A673 (cell line): ENCODE measurements at regions not wholly inside any gene's neighbourhood (a gene's known extent, or its start where the extent isn't known, plus 50 kb on each side); places are given as distances from the start of the nearest gene placed in this dataset.

Source experiments
- BruUV-seq: library from RNA; stranded (reverse); fragments of 400-500 nt; replicated peaks from 2 replicates; lab custom pipeline; 2021; lab: Mats Ljungman, UMichigan
- CTCF ChIA-PET: fragments of 300-600 bp; sonication (Branson Sonifier 250); formaldehyde crosslinking; loops from one replicate; lab custom pipeline; 2022; ENCODE audit warnings: antibody characterized with exemption; lab: Charles Lee
- POLR2A ChIA-PET: fragments of 300-600 bp; sonication (Branson Sonifier 250); formaldehyde crosslinking; loops from one replicate; lab custom pipeline; 2022; ENCODE audit warnings: antibody characterized with exemption; ENCODE audit not compliant: low non-redundant PET; lab: Charles Lee
- DNase-seq: peaks from one replicate; pipeline ENCODE4 v3.0.0-alpha.2; 2015; ENCODE audit warnings: low spot score
- H3K27ac ChIP-seq: fragments of 200-600 bp; sonication (generic); 2 replicates; pipeline ENCODE4 v1.5.1; 2016; ENCODE audit warnings: mixed run types, low read depth, mild to moderate bottlenecking, mixed read lengths, antibody characterized with exemption, low read length; ENCODE audit not compliant: poor library complexity, severe bottlenecking
- H3K27me3 ChIP-seq: fragments of 200-600 bp; sonication (generic); replicated peaks from 2 replicates; pipeline ENCODE4 v1.6.1; 2017; ENCODE audit warnings: mixed run types, low read depth, mild to moderate bottlenecking, mixed read lengths, antibody characterized with exemption, low read length; ENCODE audit not compliant: insufficient read depth, poor library complexity
- H3K36me3 ChIP-seq: fragments of 200-600 bp; sonication (generic); 2 replicates; pipeline ENCODE4 v1.6.1; 2016; ENCODE audit warnings: mixed run types, mild to moderate bottlenecking, mixed read lengths, antibody characterized with exemption, low read length; ENCODE audit not compliant: insufficient read depth, poor library complexity, severe bottlenecking
- H3K4me1 ChIP-seq: fragments of 200-600 bp; sonication (generic); 2 replicates; pipeline ENCODE4 v1.6.1; 2017; ENCODE audit warnings: mixed run types, mild to moderate bottlenecking, mixed read lengths, antibody characterized with exemption, low read length; ENCODE audit not compliant: insufficient read depth, poor library complexity, severe bottlenecking
- H3K4me3 ChIP-seq: fragments of 200-600 bp; sonication (generic); 2 replicates; pipeline ENCODE4 v1.5.1; 2016; ENCODE audit warnings: low read depth, mixed run types, mild to moderate bottlenecking, mixed read lengths, low read length; ENCODE audit not compliant: poor library complexity, severe bottlenecking
- H3K9me3 ChIP-seq: fragments of 200-600 bp; sonication (generic); 2 replicates; pipeline ENCODE4 v1.6.1; 2016; ENCODE audit warnings: mixed run types, low read depth, mild to moderate bottlenecking, mixed read lengths, antibody characterized with exemption, low read length; ENCODE audit not compliant: poor library complexity, severe bottlenecking
- EZH2 ChIP-seq: fragments of 200-600 bp; sonication (generic); IDR thresholded peaks from 2 replicates; pipeline ENCODE4 v1.6.1; 2017; ENCODE audit warnings: borderline replicate concordance, low read depth, mild to moderate bottlenecking, mixed read lengths, antibody characterized with exemption, low read length; ENCODE audit not compliant: poor library complexity, severe bottlenecking
- intact Hi-C: fragments of 100-400 bp; cut with micrococcal nuclease; formaldehyde crosslinking; loops from one replicate; pipeline ENCODE4 v1.10.0; 2022; ENCODE audit not compliant: unreplicated experiment
- TF ChIP-seq, protein P1 (sequence below): fragments of 300-800, 200-600 bp; sonication (generic); conservative IDR thresholded peaks from 2 replicates; pipeline ENCODE4 v1.5.1; 2017; ENCODE audit warnings: low read depth, mild to moderate bottlenecking, antibody characterized with exemption, low read length, moderate library complexity, mixed read lengths

DNA sequence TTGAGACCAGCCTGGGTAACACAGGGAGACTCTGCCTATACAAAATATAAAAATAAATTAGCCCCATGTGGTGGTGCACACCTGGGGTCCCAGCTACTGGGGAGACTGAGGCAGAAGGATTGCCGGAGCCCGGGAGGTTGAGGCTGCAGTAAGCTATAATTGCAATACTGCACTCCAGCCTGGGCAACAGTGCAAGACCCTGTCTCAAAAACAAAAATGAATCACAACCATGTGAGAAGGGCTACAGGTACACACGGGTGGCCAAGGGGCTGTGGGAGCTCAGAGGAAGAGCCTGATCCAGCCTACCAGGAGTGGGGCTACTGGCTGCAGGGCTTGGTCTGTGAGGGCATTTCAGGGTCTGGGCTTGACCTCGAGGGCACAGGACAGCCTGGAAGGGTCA lies 55.2 kb upstream of the STXBP1 start:
- BruUV-seq, result no TSS peak
- intact Hi-C loops, result no loop called here
- ChIA-PET POLR2A (no interaction called here), CTCF (no interaction called here)
- no peak for DNase-seq
- no peak for TF ChIP-seq EZH2
- TF ChIP-seq, protein P1, sequence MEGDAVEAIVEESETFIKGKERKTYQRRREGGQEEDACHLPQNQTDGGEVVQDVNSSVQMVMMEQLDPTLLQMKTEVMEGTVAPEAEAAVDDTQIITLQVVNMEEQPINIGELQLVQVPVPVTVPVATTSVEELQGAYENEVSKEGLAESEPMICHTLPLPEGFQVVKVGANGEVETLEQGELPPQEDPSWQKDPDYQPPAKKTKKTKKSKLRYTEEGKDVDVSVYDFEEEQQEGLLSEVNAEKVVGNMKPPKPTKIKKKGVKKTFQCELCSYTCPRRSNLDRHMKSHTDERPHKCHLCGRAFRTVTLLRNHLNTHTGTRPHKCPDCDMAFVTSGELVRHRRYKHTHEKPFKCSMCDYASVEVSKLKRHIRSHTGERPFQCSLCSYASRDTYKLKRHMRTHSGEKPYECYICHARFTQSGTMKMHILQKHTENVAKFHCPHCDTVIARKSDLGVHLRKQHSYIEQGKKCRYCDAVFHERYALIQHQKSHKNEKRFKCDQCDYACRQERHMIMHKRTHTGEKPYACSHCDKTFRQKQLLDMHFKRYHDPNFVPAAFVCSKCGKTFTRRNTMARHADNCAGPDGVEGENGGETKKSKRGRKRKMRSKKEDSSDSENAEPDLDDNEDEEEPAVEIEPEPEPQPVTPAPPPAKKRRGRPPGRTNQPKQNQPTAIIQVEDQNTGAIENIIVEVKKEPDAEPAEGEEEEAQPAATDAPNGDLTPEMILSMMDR, result no peak
- Histone ChIP-seq H3K27ac (peak overlapping the region; percentile 80), H3K9me3 (no peaks in the 10 kb centered on the region), H3K4me3 (no peak overlapping the region), H3K27me3 (no peaks in the 10 kb centered on the region), H3K4me1 (peaks cover 56% of the 10 kb centered on the region), H3K36me3 (no peaks in the 10 kb centered on the region)

DNA sequence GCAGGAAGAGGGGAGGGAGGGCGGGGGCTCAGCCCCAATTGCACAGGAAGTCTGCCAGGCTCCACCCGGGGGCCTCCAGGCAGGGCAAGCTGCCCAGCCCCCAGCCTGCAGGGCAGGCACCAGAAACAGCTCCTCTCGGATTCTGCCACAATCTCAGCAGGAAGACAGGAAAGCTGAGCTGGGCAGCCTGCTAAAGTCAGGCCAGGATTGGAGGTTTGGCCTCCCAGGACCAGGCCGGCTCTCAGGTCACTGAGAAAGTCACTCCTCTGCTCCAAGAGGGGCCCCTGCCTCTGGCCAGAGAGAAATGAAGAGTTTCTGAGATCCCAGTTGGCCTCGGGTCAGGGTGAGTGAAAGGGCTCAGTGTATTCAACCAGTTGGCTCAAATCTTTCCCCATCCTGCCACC lies 54.6 kb upstream of the STXBP1 start:
- CTCF ChIA-PET, result no interaction called here
- no peaks in the 10 kb centered on the region for H3K9me3 ChIP-seq
- no TSS peak for BruUV-seq
- no peaks in the 10 kb centered on the region for H3K27me3 ChIP-seq
- TF ChIP-seq, protein P1, result no peak
- TF ChIP-seq EZH2, result no peak
- intact Hi-C loops, result no loop called here
- peak overlapping the region; percentile 80 for H3K27ac ChIP-seq
- no peak overlapping the region for H3K4me3 ChIP-seq
- DNase-seq, result peak; percentile 70
- POLR2A ChIA-PET, result no interaction called here
- H3K4me1 ChIP-seq, result peaks cover 58% of the 10 kb centered on the region
- H3K36me3 ChIP-seq, result no peaks in the 10 kb centered on the region

DNA sequence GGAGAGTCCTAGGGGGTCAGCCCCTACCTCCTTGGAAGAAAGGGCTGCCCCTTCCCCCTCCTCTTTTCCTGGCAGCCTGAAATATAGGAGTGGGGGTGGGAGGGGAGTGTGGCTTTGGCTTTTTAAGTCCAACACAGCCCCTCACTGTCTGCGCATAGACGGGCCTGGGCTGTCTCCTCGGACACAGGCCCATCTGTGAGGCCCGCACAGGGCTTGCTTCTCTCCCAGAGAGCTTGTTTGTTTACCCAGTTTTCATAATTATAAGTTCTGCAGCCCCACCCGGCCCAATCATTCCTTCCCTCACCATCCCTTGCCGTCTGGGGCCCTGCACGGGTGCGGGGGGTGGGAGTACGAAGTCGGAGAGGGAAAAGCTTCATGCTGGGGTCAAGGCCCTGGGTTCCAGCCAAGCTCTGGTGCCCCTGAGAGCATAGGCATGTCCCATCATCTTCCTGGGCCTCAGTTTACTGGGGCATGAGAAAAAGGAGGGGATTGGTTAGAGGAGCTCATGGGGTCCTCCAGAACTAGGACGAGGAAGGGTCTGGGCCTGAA lies 54.0 kb upstream of the STXBP1 start:
- ChIA-PET POLR2A (no interaction called here), CTCF (no interaction called here)
- no peak for TF ChIP-seq EZH2
- TF ChIP-seq, protein P1, result no peak
- H3K4me1 ChIP-seq, result peaks cover 63% of the 10 kb centered on the region
- no peak for DNase-seq
- no peaks in the 10 kb centered on the region for H3K9me3 ChIP-seq
- no peaks in the 10 kb centered on the region for H3K36me3 ChIP-seq
- no peaks in the 10 kb centered on the region for H3K27me3 ChIP-seq
- H3K27ac ChIP-seq, result peak overlapping the region; percentile 80
- intact Hi-C loops, result no loop called here
- no peak overlapping the region for H3K4me3 ChIP-seq
- BruUV-seq, result no TSS peak
